HFFc6 (cell line): ENCODE measurements at regions not wholly inside any gene's neighbourhood (a gene's known extent, or its start where the extent isn't known, plus 50 kb on each side); places are given as distances from the start of the nearest gene placed in this dataset.

Experiments
- DNase-seq: peaks from one replicate; pipeline ENCODE4 v3.0.0-alpha.2; 2018
- H3K27ac Mint-ChIP-seq: 2 replicates; pipeline ENCODE4 v1.8.0; 2020; ENCODE audit warnings: mild to moderate bottlenecking, mixed read lengths
- H3K27me3 Mint-ChIP-seq: 2 replicates; pipeline ENCODE4 v1.8.0; 2021; ENCODE audit warnings: mild to moderate bottlenecking, moderate library complexity, mixed read lengths; ENCODE audit not compliant: insufficient read depth
- H3K36me3 Mint-ChIP-seq: 2 replicates; pipeline ENCODE4 v1.8.0; 2021; ENCODE audit warnings: low read depth, mixed read lengths
- H3K4me1 Mint-ChIP-seq: 2 replicates; pipeline ENCODE4 v1.8.0; 2020; ENCODE audit warnings: low read depth, mixed read lengths
- H3K4me3 Mint-ChIP-seq: 2 replicates; pipeline ENCODE4 v1.8.0; 2020; ENCODE audit warnings: mild to moderate bottlenecking, moderate library complexity, mixed read lengths
- H3K9me3 Mint-ChIP-seq: 2 replicates; pipeline ENCODE4 v1.8.0; 2020; ENCODE audit warnings: mild to moderate bottlenecking, mixed read lengths
- TF ChIP-seq, protein P1 (sequence below): fragments of 200-600 bp; sonication (generic); IDR thresholded peaks from 2 replicates; pipeline ENCODE4 v1.5.0; 2021; ENCODE audit warnings: antibody characterized with exemption, mild to moderate bottlenecking

- no peaks in the 10 kb centered on the region for H3K36me3 Mint-ChIP-seq
- no peaks in the 10 kb centered on the region for H3K4me1 Mint-ChIP-seq
- H3K4me3 Mint-ChIP-seq, result no peak overlapping the region
- H3K27me3 Mint-ChIP-seq, result peaks cover 2% of the 10 kb centered on the region; the same call in 1 of the 2 replicates
- TF ChIP-seq, protein P1, sequence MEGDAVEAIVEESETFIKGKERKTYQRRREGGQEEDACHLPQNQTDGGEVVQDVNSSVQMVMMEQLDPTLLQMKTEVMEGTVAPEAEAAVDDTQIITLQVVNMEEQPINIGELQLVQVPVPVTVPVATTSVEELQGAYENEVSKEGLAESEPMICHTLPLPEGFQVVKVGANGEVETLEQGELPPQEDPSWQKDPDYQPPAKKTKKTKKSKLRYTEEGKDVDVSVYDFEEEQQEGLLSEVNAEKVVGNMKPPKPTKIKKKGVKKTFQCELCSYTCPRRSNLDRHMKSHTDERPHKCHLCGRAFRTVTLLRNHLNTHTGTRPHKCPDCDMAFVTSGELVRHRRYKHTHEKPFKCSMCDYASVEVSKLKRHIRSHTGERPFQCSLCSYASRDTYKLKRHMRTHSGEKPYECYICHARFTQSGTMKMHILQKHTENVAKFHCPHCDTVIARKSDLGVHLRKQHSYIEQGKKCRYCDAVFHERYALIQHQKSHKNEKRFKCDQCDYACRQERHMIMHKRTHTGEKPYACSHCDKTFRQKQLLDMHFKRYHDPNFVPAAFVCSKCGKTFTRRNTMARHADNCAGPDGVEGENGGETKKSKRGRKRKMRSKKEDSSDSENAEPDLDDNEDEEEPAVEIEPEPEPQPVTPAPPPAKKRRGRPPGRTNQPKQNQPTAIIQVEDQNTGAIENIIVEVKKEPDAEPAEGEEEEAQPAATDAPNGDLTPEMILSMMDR, result no peak
- H3K9me3 Mint-ChIP-seq, result peaks cover 15% of the 10 kb centered on the region
- H3K27ac Mint-ChIP-seq, result no peak overlapping the region
- no peak for DNase-seq
These were observed 725.5 kb upstream of the FLRT2 start for GRCh38 chr14:84804468-84804867.

DNA sequence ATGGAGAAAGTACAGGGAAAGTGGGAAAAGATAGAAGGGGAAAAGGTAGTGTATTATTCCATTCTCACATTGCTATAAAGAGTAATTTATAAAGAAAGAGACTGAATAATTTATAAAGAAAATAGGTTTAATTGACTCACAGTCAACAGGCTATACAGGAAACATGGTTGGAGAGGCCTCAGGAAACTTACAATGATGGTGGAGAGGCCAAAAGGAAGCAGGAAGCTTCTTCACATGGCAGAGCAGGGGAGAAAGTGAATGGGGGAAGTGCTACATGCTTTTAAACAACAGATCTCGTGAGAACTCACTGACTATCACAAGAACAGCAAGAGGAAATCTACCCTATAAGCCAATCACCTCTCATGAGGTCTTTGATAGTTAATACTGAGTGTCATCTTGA lies 725.0 kb upstream of the FLRT2 start:
- Mint-ChIP-seq H3K4me3 (no peak overlapping the region), H3K36me3 (no peaks in the 10 kb centered on the region), H3K27ac (no peak overlapping the region), H3K9me3 (peaks cover 15% of the 10 kb centered on the region), H3K27me3 (peaks cover 2% of the 10 kb centered on the region; the same call in 1 of the 2 replicates), H3K4me1 (no peaks in the 10 kb centered on the region)
- no peak for DNase-seq
- TF ChIP-seq, protein P1, result no peak

- Mint-ChIP-seq H3K27ac (no peak overlapping the region), H3K4me1 (no peaks in the 10 kb centered on the region), H3K27me3 (peaks cover 2% of the 10 kb centered on the region; the same call in 1 of the 2 replicates), H3K36me3 (no peaks in the 10 kb centered on the region), H3K4me3 (no peak overlapping the region), H3K9me3 (peaks cover 15% of the 10 kb centered on the region)
- DNase-seq, result no peak
- TF ChIP-seq, protein P1, result no peak
These were observed 723.8 kb upstream of the FLRT2 start for GRCh38 chr14:84806181-84806580.

GRCh38 chr14:84806622-84807021 lies 723.3 kb upstream of the FLRT2 start:
- TF ChIP-seq, protein P1, result no peak
- DNase-seq, result no peak
- peaks cover 15% of the 10 kb centered on the region for H3K9me3 Mint-ChIP-seq
- no peaks in the 10 kb centered on the region for H3K36me3 Mint-ChIP-seq
- no peak overlapping the region for H3K4me3 Mint-ChIP-seq
- H3K27ac Mint-ChIP-seq, result no peak overlapping the region
- peaks cover 2% of the 10 kb centered on the region; the same call in 1 of the 2 replicates for H3K27me3 Mint-ChIP-seq
- no peaks in the 10 kb centered on the region for H3K4me1 Mint-ChIP-seq

- Mint-ChIP-seq H3K36me3 (no peaks in the 10 kb centered on the region), H3K27ac (no peak overlapping the region), H3K4me3 (no peak overlapping the region), H3K4me1 (no peaks in the 10 kb centered on the region), H3K9me3 (peaks cover 10% of the 10 kb centered on the region), H3K27me3 (no peaks in the 10 kb centered on the region)
- DNase-seq, result no peak
- TF ChIP-seq, protein P1, result no peak
These were observed 722.3 kb upstream of the FLRT2 start for GRCh38 chr14:84807673-84808072.

DNA sequence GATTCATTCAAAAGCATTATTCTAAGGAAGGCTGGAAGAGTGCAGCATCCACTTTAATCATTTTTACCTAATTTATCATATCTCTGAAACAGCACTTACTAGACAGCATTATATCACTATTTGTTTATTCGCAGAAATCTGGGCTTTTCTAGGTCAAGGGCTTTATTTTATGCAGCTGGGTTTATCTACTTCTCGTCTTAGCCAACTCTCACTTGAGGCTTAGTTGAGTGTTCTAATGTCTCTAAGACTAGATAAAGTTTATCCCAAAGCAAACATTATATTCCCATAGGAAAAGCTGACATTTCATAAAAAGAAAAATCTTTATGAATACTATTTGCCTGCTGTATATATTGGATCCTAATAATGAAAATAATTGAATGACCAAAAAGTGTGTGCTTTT lies 720.8 kb upstream of the FLRT2 start:
- no peaks in the 10 kb centered on the region for H3K36me3 Mint-ChIP-seq
- TF ChIP-seq, protein P1, result no peak
- no peak for DNase-seq
- no peaks in the 10 kb centered on the region for H3K4me1 Mint-ChIP-seq
- H3K27me3 Mint-ChIP-seq, result no peaks in the 10 kb centered on the region
- no peak overlapping the region for H3K27ac Mint-ChIP-seq
- H3K4me3 Mint-ChIP-seq, result no peak overlapping the region
- H3K9me3 Mint-ChIP-seq, result peaks cover 7% of the 10 kb centered on the region
